ENCODE measurements at regions not wholly inside any gene's neighbourhood (a gene's known extent, or its start where the extent isn't known, plus 50 kb on each side); places are given as distances from the start of the nearest gene placed in this dataset.

DNA sequence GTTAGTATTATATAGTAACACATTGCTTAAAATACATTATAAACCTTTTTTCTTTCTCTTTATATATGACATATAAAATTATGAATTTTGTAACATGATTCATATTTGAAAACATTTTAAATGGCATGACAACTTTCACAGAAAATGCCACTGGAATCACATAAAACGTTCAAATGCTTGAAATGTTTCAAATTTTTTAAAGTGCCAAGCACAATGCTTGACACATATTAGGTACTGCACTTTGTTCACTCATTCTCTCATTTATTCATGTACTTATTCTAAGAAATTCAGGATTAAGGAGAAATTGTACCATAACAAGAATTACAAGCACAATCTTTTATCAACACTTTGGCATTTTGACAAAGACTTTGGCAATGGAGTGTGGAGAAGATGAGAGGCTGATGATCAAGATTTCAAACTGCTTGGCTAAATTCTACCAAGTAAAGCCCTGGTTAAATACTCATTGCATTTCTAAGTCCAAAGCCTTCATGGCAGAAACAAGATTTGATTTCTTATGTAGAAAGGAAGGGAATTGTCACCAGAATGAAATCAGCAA lies 232.2 kb downstream of the C12orf50 start:
- TF ChIP-seq POLR2A (IDR thresholded peaks at IDR 0.05; ENCODE audit: low read depth, low read length) (no peak), EZH2 (IDR thresholded peaks at IDR 0.05; ENCODE audit: borderline replicate concordance, low read depth, low read length, severe bottlenecking) (no peak), POLR2AphosphoS5 (IDR thresholded peaks at IDR 0.05; ENCODE audit: insufficient read depth, low read depth, low read length) (no peak)
- TF ChIP-seq, protein P1, sequence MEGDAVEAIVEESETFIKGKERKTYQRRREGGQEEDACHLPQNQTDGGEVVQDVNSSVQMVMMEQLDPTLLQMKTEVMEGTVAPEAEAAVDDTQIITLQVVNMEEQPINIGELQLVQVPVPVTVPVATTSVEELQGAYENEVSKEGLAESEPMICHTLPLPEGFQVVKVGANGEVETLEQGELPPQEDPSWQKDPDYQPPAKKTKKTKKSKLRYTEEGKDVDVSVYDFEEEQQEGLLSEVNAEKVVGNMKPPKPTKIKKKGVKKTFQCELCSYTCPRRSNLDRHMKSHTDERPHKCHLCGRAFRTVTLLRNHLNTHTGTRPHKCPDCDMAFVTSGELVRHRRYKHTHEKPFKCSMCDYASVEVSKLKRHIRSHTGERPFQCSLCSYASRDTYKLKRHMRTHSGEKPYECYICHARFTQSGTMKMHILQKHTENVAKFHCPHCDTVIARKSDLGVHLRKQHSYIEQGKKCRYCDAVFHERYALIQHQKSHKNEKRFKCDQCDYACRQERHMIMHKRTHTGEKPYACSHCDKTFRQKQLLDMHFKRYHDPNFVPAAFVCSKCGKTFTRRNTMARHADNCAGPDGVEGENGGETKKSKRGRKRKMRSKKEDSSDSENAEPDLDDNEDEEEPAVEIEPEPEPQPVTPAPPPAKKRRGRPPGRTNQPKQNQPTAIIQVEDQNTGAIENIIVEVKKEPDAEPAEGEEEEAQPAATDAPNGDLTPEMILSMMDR (IDR thresholded peaks at IDR 0.05; ENCODE audit: extremely low read depth in 1 of 2, insufficient read depth in 1 of 2, low read depth in 1 of 2, low read length in 2 of 2), result no peak

All from endothelial cell of umbilical vein (primary cell).